Kidney (tissue), 13 donors: ENCODE measurements at regions not wholly inside any gene's neighbourhood (a gene's known extent, or its start where the extent isn't known, plus 50 kb on each side); places are given as distances from the start of the nearest gene placed in this dataset.

Experiments
- DNase-seq, 5 donors: peaks; one replicate each; pipeline ENCODE4 v3.0.0-alpha.2; 2013 to 2020
- FAIRE-seq: peaks from 2 replicates; lab custom pipeline; 2012; peaks lifted over from hg19 to GRCh38; lab: Jason Lieb, UNC
- H3K27ac ChIP-seq, 2 donors: one replicate each; pipeline ENCODE4 v1.7.0; 2013; ENCODE audit warnings: low read depth in 2 of 2, low read length in 2 of 2, inconsistent platforms in 1 of 2
- H3K27me3 ChIP-seq: one replicate; pipeline ENCODE4 v1.7.1; 2013; ENCODE audit warnings: low read length, inconsistent platforms; ENCODE audit not compliant: control insufficient read depth, insufficient read depth
- H3K36me3 ChIP-seq, 3 donors: one replicate each; pipeline versions ENCODE4 v1.7.0 to v1.7.1; 2013; ENCODE audit warnings: low read length in 3 of 3, control low read depth in 1 of 3, inconsistent platforms in 1 of 3; ENCODE audit not compliant: insufficient read depth in 3 of 3, control insufficient read depth in 2 of 3
- H3K4me1 ChIP-seq, 3 donors: one replicate each; pipeline versions ENCODE4 v1.7.0 to v1.7.1; 2013; ENCODE audit warnings: low read length in 3 of 3, inconsistent platforms in 1 of 3, low read depth in 1 of 3; ENCODE audit not compliant: control insufficient read depth in 2 of 3, insufficient read depth in 2 of 3
- H3K4me3 ChIP-seq, 3 donors: one replicate each; pipeline versions ENCODE4 v1.7.0 to v1.8.1; 2013; ENCODE audit warnings: low read length in 3 of 3, control low read depth in 1 of 3, inconsistent platforms in 1 of 3
- H3K9ac ChIP-seq, 3 donors: one replicate each; pipeline versions ENCODE4 v1.7.0 to v1.7.1; 2013; ENCODE audit warnings: low read length in 3 of 3, control low read depth in 1 of 3, inconsistent platforms in 1 of 3
- H3K9me3 ChIP-seq, 3 donors: one replicate each; pipeline versions ENCODE4 v1.7.0 to v1.7.1; 2013; ENCODE audit warnings: low read length in 3 of 3, control low read depth in 1 of 3, inconsistent platforms in 1 of 3; ENCODE audit not compliant: control insufficient read depth in 2 of 3, insufficient read depth in 1 of 3
- intact Hi-C: fragments of 100-400 bp; cut with DNase I; formaldehyde crosslinking; loops from one replicate; pipeline ENCODE4 v1.11.1; 2022
- TF ChIP-seq, protein P1 (sequence below): IDR thresholded peaks from 3 replicates; pipeline ENCODE4 v1.5.1; 2012; ENCODE audit warnings: mild to moderate bottlenecking, moderate library complexity, borderline replicate concordance; ENCODE audit not compliant: insufficient read depth; ENCODE audit errors: extremely low read depth
- donor health status: control.
- donor health status: control.
- donor health status: control.
- donor health status: control.
- donor health status: control.
- donor health status: DM: yes; HTN: yes; CAD: no.
- donor health status: Normal renal cell carcinoma (clear cell type).

DNA sequence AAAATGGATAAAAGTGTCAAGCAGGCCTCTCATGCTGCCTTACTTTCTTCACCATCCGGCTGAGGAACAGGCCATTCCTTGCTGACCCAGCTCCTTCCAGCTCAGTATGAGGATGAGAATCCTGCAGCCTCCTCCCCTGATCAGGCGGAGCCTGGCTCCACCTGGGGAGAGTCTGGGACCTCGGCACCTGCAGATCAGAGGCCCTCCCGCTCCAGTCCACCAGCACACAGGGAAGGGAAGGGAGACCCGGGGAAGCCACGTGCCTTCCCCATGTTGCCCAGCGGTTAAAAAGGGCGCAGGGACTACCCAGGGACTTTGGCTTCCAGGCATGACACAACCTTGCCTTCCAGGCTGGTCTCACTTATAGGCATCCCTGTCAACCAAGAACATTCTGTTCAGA, 172.0 kb downstream of the NDUFA10 start:
- Histone ChIP-seq H3K4me1 (no peaks in the 10 kb centered on the region), H3K27ac (no peak overlapping the region), H3K27me3 (no peaks in the 10 kb centered on the region), H3K9me3 (peaks cover 0 to 12% (median 2%) of the 10 kb centered on the region in 3 donors), H3K36me3 (no peaks in the 10 kb centered on the region), H3K4me3 (no peak overlapping the region), H3K9ac (no peak overlapping the region)
- no peak for FAIRE-seq
- no peak for DNase-seq
- intact Hi-C loops, result no loop called here
- TF ChIP-seq, protein P1, sequence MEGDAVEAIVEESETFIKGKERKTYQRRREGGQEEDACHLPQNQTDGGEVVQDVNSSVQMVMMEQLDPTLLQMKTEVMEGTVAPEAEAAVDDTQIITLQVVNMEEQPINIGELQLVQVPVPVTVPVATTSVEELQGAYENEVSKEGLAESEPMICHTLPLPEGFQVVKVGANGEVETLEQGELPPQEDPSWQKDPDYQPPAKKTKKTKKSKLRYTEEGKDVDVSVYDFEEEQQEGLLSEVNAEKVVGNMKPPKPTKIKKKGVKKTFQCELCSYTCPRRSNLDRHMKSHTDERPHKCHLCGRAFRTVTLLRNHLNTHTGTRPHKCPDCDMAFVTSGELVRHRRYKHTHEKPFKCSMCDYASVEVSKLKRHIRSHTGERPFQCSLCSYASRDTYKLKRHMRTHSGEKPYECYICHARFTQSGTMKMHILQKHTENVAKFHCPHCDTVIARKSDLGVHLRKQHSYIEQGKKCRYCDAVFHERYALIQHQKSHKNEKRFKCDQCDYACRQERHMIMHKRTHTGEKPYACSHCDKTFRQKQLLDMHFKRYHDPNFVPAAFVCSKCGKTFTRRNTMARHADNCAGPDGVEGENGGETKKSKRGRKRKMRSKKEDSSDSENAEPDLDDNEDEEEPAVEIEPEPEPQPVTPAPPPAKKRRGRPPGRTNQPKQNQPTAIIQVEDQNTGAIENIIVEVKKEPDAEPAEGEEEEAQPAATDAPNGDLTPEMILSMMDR, result no peak

DNA sequence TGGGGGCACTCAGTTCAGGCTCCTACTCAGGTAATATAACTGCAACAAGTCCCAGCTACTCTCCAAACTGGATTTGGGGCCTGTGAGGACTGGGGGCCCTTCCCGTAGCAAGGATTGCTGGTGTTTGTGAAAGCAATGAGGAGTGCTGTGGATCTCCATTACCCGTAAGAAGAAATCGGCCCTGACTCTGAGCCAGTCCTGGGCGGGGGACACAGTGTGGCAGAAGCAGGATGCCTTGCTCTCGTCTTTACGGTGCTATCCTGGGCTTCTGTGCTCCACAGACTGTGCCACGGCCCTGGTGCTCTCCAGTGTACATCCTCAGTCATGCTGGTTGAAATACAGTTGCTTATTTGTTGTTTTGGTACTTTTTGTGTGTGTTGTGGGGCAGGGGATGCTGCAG, 172.9 kb downstream of the NDUFA10 start:
- H3K36me3 ChIP-seq, result no peaks in the 10 kb centered on the region
- no peak overlapping the region for H3K27ac ChIP-seq
- no peaks in the 10 kb centered on the region for H3K4me1 ChIP-seq
- FAIRE-seq, result no peak
- peaks cover 0 to 11% (median 2%) of the 10 kb centered on the region in 3 donors for H3K9me3 ChIP-seq
- no peaks in the 10 kb centered on the region for H3K27me3 ChIP-seq
- H3K9ac ChIP-seq, result no peak overlapping the region
- intact Hi-C loops, result no loop called here
- no peak overlapping the region for H3K4me3 ChIP-seq
- no peak for DNase-seq
- TF ChIP-seq, protein P1, result no peak

DNA sequence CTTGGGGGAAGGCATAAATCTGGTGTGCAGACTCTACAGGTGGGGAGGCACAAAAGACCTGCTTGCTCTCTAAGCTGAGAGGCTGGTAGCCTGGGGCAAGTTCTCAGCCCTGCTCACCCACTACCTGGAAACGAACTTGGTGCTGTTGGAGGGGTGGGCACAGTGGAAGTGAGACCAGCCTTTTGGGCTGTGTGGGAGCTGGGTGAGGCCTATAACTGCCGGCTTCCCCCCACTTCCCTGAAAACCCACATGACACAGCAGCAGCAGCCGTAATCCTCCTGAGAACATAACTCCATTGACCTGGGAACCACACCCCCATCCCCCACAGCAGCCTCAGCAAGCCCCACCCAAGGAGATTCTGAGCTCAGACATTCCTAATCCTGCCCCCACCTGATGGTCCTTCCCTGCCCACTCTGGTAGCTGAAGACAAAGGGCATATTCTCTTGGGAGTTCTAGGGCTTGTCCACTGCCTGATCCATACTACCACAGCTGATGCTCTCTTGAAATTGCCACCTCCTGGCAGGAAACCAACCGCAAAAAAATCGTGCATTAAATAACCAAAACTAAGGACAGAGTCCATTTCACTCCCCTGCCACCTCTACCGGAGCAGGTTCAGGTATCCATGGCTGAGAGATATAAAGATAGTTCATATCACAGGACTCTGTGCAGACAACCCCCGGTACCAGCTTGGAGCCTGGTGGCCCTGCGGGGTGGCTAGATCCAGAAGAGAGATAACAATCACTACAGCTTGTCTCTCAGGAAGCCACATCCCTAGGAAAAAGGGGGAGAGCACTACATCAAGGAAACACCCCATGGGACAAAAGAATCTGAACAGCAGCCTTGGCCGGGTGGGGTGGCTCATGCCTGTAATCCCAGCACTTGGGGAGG, 178.1 kb downstream of the NDUFA10 start:
- H3K27me3 ChIP-seq, result no peaks in the 10 kb centered on the region
- intact Hi-C loops, result no loop called here
- DNase-seq (no peak), FAIRE-seq (no peak)
- no peak overlapping the region for H3K9ac ChIP-seq
- peaks cover 0 to 8% (median 2%) of the 10 kb centered on the region in 3 donors for H3K9me3 ChIP-seq
- TF ChIP-seq, protein P1, result no peak
- no peak overlapping the region for H3K27ac ChIP-seq
- H3K4me1 ChIP-seq, result no peaks in the 10 kb centered on the region
- H3K4me3 ChIP-seq, result no peak overlapping the region
- H3K36me3 ChIP-seq, result no peaks in the 10 kb centered on the region
